Suppressor macrophage (primary cell): ENCODE measurements at regions not wholly inside any gene's neighbourhood (a gene's known extent, or its start where the extent isn't known, plus 50 kb on each side); places are given as distances from the start of the nearest gene placed in this dataset.

ENCODE experiments used
- DNase-seq, 4 experiments: peaks; one replicate each; pipeline ENCODE4 v3.0.0-alpha.2; 2020 to 2022

- DNase-seq: no peak
Observed at GRCh38 chr6:138716971-138717665, 56.5 kb upstream of the CCDC28A start.

- peak; percentile 5 to 47 (median 24) for DNase-seq
Observed at GRCh38 chr6:138719011-138719635, 54.4 kb upstream of the CCDC28A start.

GRCh38 chr6:138719744-138720143 lies 53.8 kb upstream of the CCDC28A start:
- DNase-seq: peak in 3 of 4 experiments; percentile 34 to 51 (median 47)

GRCh38 chr6:138722425-138723371 lies 50.9 kb upstream of the CCDC28A start:
- DNase-seq: peak in 3 of 4 experiments; percentile 3 to 49 (median 41)
